GM12872 (cell line): ENCODE measurements at regions not wholly inside any gene's neighbourhood (a gene's known extent, or its start where the extent isn't known, plus 50 kb on each side); places are given as distances from the start of the nearest gene placed in this dataset.

ENCODE experiments used
- CTCF ChIP-seq: IDR thresholded peaks from 3 replicates; pipeline ENCODE4 v1.5.1; 2011; ENCODE audit warnings: low read depth, mild to moderate bottlenecking, low read length, moderate library complexity; ENCODE audit not compliant: insufficient read depth

DNA sequence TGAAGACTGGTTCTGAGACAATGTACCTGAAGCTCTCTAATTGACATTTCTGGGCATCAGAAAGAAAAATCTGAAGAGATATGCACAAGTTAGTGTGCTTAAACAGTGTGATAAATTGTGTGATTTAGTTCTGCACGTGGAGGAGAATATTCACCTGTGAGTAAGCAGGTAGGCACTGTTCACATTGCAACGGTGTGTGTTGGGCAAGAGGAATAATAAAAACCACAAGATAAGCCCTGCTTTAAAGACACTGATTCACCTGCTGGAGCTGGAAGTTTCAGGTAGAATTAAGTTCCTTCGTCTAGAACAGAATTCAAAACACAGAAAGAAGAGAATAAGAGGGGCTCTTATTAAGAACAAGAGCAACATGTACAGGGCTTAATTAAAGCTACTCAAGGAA lies 864.3 kb upstream of the SOX11 start:
- TF ChIP-seq CTCF: no peak

DNA sequence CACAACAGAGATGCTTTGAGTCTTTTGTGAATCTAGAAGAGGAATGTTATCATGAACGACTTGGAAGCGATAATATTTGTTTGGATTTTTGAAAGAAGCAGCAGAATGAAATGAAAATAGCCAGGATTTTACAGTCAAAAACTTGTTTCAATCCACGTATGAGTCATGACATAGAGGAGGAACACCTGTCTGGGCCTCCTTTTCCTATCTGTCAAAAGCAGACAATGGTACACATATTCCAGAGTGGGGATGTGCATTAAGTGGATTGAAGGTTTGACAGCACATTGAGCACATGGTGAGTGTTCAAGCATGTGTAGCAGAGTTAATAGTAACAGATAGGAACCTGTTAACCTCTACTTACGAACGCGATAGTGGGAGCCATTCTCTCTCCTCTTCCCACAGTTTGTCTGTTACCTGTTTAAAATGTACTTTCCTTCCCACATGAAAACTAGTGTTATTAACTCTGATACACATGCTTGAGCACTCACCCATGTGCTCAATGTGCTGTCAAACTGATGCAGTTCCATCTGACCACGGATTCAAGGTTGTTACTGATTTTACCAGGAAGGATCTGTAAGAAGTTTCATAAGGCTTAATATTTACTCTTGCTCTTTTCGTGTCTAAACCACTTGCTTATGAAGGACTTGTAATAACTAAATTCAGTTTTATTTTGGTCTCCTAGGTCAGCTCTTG lies 863.4 kb upstream of the SOX11 start:
- no peak for TF ChIP-seq CTCF

- TF ChIP-seq CTCF: no peak
Observed at GRCh38 chr2:4831751-4832150, 860.4 kb upstream of the SOX11 start.

DNA sequence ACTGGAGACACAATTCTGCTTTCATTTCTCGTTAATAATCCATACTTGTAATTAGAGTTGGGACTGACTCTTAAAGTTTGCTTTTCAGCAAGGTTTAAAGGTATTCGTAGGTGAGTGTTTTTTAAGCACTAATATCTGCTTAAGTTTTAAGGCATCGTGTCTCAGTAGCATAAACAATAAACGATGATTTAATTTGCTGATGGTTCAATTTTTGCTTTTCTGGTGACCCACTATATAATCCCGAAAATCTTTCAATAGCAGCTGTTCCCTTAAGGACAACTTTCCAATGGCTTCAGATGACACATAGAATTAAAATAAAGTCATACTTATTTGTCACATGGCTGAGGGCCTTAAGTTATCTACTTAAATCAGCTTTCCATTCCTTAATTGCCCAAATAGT lies 859.5 kb upstream of the SOX11 start:
- TF ChIP-seq CTCF: no peak

DNA sequence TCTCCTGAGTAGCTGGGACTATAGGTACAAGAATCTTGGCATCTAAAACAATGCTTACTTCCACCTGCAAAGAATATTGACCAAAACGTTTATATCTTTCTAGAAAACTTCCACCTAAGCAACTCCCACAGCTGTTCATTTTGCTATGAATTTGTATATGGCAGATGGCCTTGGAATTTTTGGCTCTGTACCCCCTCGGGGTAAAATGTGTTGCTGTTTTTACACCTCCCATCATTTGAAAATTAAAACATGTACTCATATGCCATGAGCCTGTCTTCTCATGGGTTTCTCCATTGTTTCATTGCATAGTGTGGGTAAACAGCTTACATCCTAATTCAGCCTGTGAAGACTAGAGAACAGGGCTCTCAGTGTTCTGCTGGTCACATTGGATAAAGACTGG lies 853.6 kb upstream of the SOX11 start:
- TF ChIP-seq CTCF: no peak

GRCh38 chr2:4840791-4841190 lies 851.4 kb upstream of the SOX11 start:
- no peak for TF ChIP-seq CTCF

DNA sequence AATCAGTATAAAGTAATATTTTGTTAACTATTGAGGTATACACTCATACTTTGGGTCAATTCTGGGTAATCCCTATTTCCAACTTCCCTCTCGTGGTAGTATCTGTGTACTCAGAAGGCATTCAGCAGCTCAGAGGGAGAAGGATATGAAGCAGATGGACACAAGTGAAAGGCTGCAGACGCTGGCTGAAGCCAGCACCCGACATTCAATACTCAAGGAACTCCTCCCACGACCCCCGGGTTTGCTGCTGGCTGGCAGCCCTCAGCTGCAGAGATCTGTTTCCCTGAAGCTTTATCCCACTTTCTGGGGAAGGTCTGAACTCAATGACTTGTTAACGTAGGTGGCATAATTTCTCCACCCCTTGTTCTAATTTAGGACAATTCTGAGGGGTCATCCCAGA lies 847.3 kb upstream of the SOX11 start:
- TF ChIP-seq CTCF: no peak
